Neural cell (in vitro differentiated cells): ENCODE measurements at regions not wholly inside any gene's neighbourhood (a gene's known extent, or its start where the extent isn't known, plus 50 kb on each side); places are given as distances from the start of the nearest gene placed in this dataset.

ENCODE experiments used
- EZH2 ChIP-seq: fragments of 200-600, 300-800 bp; shearing (Covaris generic), sonication (generic); IDR thresholded peaks from 2 replicates; pipeline ENCODE4 v1.6.1; 2014; ENCODE audit warnings: antibody characterized with exemption, low read length, borderline replicate concordance, mild to moderate bottlenecking; ENCODE audit not compliant: insufficient read depth, poor library complexity, severe bottlenecking
- MXI1 ChIP-seq: fragments of 450-650 bp; conservative IDR thresholded peaks from 2 replicates; pipeline ENCODE4 v1.6.1; 2014; ENCODE audit warnings: antibody characterized with exemption, mild to moderate bottlenecking; ENCODE audit not compliant: poor library complexity, severe bottlenecking
- RAD21 ChIP-seq: fragments of 450-650 bp; conservative IDR thresholded peaks from 2 replicates; pipeline ENCODE4 v1.6.1; 2014; ENCODE audit warnings: antibody characterized with exemption, mild to moderate bottlenecking, moderate library complexity
- SMC3 ChIP-seq: fragments of 450-650 bp; conservative IDR thresholded peaks from 2 replicates; pipeline ENCODE4 v1.6.1; 2014; ENCODE audit warnings: antibody characterized with exemption, mild to moderate bottlenecking, moderate library complexity; ENCODE audit not compliant: poor library complexity
- TF ChIP-seq, protein P1 (sequence below): fragments of 450-650 bp; IDR thresholded peaks from 2 replicates; pipeline ENCODE4 v1.5.1; 2014; ENCODE audit warnings: antibody characterized with exemption, mild to moderate bottlenecking, moderate library complexity; ENCODE audit not compliant: poor library complexity, severe bottlenecking

DNA sequence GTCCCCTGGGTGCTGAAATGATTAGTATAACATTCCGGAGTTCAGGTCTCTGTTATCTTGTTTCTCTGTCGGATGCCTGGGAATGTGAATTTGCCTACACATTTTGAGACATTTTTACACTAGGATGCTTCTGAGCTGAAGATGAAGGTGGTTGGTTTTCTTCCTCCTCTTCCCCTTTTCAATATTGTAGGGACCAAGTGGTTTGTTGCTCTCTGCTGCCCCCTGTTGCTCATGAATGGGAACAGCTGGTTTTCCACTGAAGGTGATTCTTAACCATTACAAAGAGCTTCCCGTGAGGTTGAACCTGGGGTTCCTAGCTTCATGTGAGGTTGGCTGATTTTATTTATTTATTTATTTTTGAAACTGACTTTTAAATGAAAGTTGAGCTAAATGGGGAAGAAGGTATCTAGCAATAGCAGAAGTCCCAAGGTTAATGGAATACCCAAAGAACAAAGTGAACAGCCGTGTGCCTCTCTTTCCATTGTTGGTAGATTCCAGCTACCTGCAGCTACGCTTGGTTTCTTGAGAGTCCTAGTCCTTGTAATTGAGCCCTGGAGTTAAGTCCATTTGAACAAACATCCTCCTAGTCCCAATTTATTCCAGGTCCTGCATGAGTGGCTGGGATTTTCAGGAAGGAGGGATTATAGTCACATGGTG lies 983.9 kb upstream of the EEF2KMT start:
- TF ChIP-seq MXI1 (no peak), SMC3 (peak; percentile 67), EZH2 (no peak), RAD21 (peak; percentile 63)
- TF ChIP-seq, protein P1, sequence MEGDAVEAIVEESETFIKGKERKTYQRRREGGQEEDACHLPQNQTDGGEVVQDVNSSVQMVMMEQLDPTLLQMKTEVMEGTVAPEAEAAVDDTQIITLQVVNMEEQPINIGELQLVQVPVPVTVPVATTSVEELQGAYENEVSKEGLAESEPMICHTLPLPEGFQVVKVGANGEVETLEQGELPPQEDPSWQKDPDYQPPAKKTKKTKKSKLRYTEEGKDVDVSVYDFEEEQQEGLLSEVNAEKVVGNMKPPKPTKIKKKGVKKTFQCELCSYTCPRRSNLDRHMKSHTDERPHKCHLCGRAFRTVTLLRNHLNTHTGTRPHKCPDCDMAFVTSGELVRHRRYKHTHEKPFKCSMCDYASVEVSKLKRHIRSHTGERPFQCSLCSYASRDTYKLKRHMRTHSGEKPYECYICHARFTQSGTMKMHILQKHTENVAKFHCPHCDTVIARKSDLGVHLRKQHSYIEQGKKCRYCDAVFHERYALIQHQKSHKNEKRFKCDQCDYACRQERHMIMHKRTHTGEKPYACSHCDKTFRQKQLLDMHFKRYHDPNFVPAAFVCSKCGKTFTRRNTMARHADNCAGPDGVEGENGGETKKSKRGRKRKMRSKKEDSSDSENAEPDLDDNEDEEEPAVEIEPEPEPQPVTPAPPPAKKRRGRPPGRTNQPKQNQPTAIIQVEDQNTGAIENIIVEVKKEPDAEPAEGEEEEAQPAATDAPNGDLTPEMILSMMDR, result peak; percentile 68
